ENCODE measurements at regions not wholly inside any gene's neighbourhood (a gene's known extent, or its start where the extent isn't known, plus 50 kb on each side); places are given as distances from the start of the nearest gene placed in this dataset.

GRCh38 chr5:62038024-62038423 is 268.0 kb upstream of the KIF2A start:
- TF ChIP-seq CTCF (IDR thresholded peaks at IDR 0.05; ENCODE audit: low read depth, low read length) (no peak), EZH2phosphoT487 (IDR thresholded peaks at IDR 0.05; ENCODE audit: low read depth) (no peak)

All from OCI-LY3 (cell line).